ENCODE measurements at regions not wholly inside any gene's neighbourhood (a gene's known extent, or its start where the extent isn't known, plus 50 kb on each side); places are given as distances from the start of the nearest gene placed in this dataset.

DNA sequence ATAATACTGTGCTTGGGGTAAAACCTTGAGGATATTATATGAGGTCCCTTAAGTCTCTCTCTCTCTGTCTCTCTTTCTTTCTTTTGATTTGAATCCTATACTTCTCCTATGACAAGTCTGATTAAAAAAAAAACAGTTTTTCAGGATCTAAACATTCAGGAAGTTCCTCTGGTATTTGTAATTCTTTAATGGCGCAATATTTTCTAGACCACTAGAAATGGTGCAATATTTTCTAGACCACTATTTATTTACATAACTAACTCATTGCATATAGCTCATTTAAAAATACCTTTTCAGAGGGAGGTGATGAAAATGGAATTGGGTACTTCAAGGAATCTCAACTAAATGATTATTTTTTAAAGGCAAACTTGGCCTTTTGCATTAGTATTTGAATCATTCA, 1235.3 kb downstream of the GATA3 start:
- Histone ChIP-seq H3K27ac (ENCODE audit: insufficient read depth, low read depth, low read length) (no peak overlapping the region), H3K4me1 (ENCODE audit: control insufficient read depth, extremely low read depth, insufficient read depth, low read length) (no peaks in the 10 kb centered on the region), H3K9me3 (replicated peaks; ENCODE audit: control insufficient read depth, insufficient read depth, low read length) (no peaks in the 10 kb centered on the region), H4K20me1 (replicated peaks; ENCODE audit: control insufficient read depth, extremely low read depth, insufficient read depth, low read length) (no peaks in the 10 kb centered on the region), H2AFZ (ENCODE audit: low read depth, low read length) (no peak overlapping the region), H3K36me3 (ENCODE audit: control insufficient read depth in 2 of 2, extremely low read depth in 1 of 2, insufficient read depth in 2 of 2, low read length in 2 of 2) (no peaks in the 10 kb centered on the region), H3K9me1 (replicated peaks; ENCODE audit: control insufficient read depth, extremely low read depth, insufficient read depth, low read length) (no peaks in the 10 kb centered on the region), H3K9ac (replicated peaks; ENCODE audit: extremely low read depth, insufficient read depth, low read length) (no peak overlapping the region), H3K79me2 (ENCODE audit: control insufficient read depth, insufficient read depth, low read length) (no peaks in the 10 kb centered on the region), H3K4me3 (replicated peaks in 1 of 3; ENCODE audit: insufficient read depth in 1 of 3, low read depth in 1 of 3, low read length in 3 of 3) (no peak overlapping the region), H3K4me2 (ENCODE audit: insufficient read depth, low read length) (no peak overlapping the region), H3K27me3 (ENCODE audit: control insufficient read depth in 2 of 2, insufficient read depth in 2 of 2, low read length in 2 of 2) (no peaks in the 10 kb centered on the region)
- CTCF ChIA-PET = interaction anchor here (1.6 kb wide), 1 partner anchor 1764 kb away, joined by 3 read pairs; no protein-coding TSS in a partner anchor
- POLR2A ChIA-PET = no interaction called here
- FAIRE-seq (no peak), DNase-seq (ENCODE audit: low read depth, low spot score) (no peak)
- BruUV-seq (replicated peaks) = no TSS peak
- intact Hi-C loops (cut with micrococcal nuclease) (no loop called here), dilution Hi-C loops (cut with MboI; ENCODE audit: extremely low pct_ligation_motif_present, low sequenced_read_pairs) (no loop called here)
- TF ChIP-seq, protein P1, sequence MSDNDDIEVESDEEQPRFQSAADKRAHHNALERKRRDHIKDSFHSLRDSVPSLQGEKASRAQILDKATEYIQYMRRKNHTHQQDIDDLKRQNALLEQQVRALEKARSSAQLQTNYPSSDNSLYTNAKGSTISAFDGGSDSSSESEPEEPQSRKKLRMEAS (IDR thresholded peaks at IDR 0.05; ENCODE audit: insufficient read depth, insufficient read length) = no peak
- TF ChIP-seq FOS (IDR thresholded peaks at IDR 0.05; ENCODE audit: borderline replicate concordance, insufficient read depth, low read length) (no peak), JUN (IDR thresholded peaks at IDR 0.05; ENCODE audit: borderline replicate concordance, insufficient read depth, insufficient read length, low read depth) (no peak)

DNA sequence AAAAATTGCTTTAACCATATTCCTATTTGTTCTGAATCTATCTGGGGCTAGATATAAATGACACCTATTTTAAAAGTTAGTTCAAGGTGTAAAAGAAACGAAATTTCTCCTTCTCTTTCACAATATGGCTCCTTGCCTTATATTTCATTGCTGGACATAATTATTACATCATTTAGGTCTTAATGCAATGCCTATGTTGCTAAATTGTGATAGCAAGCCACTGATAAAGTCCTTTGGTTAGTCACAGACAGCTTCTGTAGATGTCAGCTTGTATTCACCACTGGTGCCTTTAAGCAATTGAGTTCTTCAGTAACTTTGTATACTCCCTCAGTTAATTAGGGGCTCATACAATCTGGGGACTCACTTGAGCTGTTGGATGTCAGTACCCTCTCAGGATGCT, 1236.6 kb downstream of the GATA3 start:
- no peaks in the 10 kb centered on the region for H3K79me2 ChIP-seq (ENCODE audit: control insufficient read depth, insufficient read depth, low read length)
- TF ChIP-seq POLR2AphosphoS5 (IDR thresholded peaks at IDR 0.05; ENCODE audit: insufficient read depth, low read depth, low read length) (no peak), MYC (IDR thresholded peaks at IDR 0.05; ENCODE audit: low read depth, low read length) (no peak), EZH2 (IDR thresholded peaks at IDR 0.05; ENCODE audit: borderline replicate concordance, low read depth, low read length, severe bottlenecking) (no peak), JUN (IDR thresholded peaks at IDR 0.05; ENCODE audit: borderline replicate concordance, insufficient read depth, insufficient read length, low read depth) (no peak), GATA2 (IDR thresholded peaks at IDR 0.05; ENCODE audit: insufficient read depth, insufficient read length, low read depth, low read length) (no peak), FOS (IDR thresholded peaks at IDR 0.05; ENCODE audit: borderline replicate concordance, insufficient read depth, low read length) (no peak), POLR2A (IDR thresholded peaks at IDR 0.05; ENCODE audit: low read depth, low read length) (no peak)
- TF ChIP-seq, protein P2, sequence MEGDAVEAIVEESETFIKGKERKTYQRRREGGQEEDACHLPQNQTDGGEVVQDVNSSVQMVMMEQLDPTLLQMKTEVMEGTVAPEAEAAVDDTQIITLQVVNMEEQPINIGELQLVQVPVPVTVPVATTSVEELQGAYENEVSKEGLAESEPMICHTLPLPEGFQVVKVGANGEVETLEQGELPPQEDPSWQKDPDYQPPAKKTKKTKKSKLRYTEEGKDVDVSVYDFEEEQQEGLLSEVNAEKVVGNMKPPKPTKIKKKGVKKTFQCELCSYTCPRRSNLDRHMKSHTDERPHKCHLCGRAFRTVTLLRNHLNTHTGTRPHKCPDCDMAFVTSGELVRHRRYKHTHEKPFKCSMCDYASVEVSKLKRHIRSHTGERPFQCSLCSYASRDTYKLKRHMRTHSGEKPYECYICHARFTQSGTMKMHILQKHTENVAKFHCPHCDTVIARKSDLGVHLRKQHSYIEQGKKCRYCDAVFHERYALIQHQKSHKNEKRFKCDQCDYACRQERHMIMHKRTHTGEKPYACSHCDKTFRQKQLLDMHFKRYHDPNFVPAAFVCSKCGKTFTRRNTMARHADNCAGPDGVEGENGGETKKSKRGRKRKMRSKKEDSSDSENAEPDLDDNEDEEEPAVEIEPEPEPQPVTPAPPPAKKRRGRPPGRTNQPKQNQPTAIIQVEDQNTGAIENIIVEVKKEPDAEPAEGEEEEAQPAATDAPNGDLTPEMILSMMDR (IDR thresholded peaks at IDR 0.05; ENCODE audit: extremely low read depth in 1 of 2, insufficient read depth in 1 of 2, low read depth in 1 of 2, low read length in 2 of 2) = no peak
- TF ChIP-seq, protein P1 (IDR thresholded peaks at IDR 0.05; ENCODE audit: insufficient read depth, insufficient read length) = no peak
- DNase-seq (ENCODE audit: low read depth, low spot score) (no peak), FAIRE-seq (no peak)
- H3K9me1 ChIP-seq (replicated peaks; ENCODE audit: control insufficient read depth, extremely low read depth, insufficient read depth, low read length) = no peaks in the 10 kb centered on the region
- H3K4me2 ChIP-seq (ENCODE audit: insufficient read depth, low read length) = no peak overlapping the region
- no peaks in the 10 kb centered on the region for H3K36me3 ChIP-seq (ENCODE audit: control insufficient read depth in 2 of 2, extremely low read depth in 1 of 2, insufficient read depth in 2 of 2, low read length in 2 of 2)
- H4K20me1 ChIP-seq (replicated peaks; ENCODE audit: control insufficient read depth, extremely low read depth, insufficient read depth, low read length) = no peaks in the 10 kb centered on the region
- H2AFZ ChIP-seq (ENCODE audit: low read depth, low read length) = no peak overlapping the region
- H3K27ac ChIP-seq (ENCODE audit: insufficient read depth, low read depth, low read length) = no peak overlapping the region
- no TSS peak for BruUV-seq (replicated peaks)
- no peaks in the 10 kb centered on the region for H3K27me3 ChIP-seq (ENCODE audit: control insufficient read depth in 2 of 2, insufficient read depth in 2 of 2, low read length in 2 of 2)
- no peaks in the 10 kb centered on the region for H3K9me3 ChIP-seq (replicated peaks; ENCODE audit: control insufficient read depth, insufficient read depth, low read length)
- ChIA-PET CTCF (interaction anchor here (1.6 kb wide), 1 partner anchor 1766 kb away, joined by 3 read pairs; no protein-coding TSS in a partner anchor), POLR2A (no interaction called here)
- intact Hi-C loops (cut with micrococcal nuclease) (no loop called here), dilution Hi-C loops (cut with MboI; ENCODE audit: extremely low pct_ligation_motif_present, low sequenced_read_pairs) (no loop called here)
- H3K9ac ChIP-seq (replicated peaks; ENCODE audit: extremely low read depth, insufficient read depth, low read length) = no peak overlapping the region
- H3K4me3 ChIP-seq (replicated peaks in 1 of 3; ENCODE audit: insufficient read depth in 1 of 3, low read depth in 1 of 3, low read length in 3 of 3) = no peak overlapping the region
- no peaks in the 10 kb centered on the region for H3K4me1 ChIP-seq (ENCODE audit: control insufficient read depth, extremely low read depth, insufficient read depth, low read length)

All from endothelial cell of umbilical vein (primary cell).